ENCODE measurements at regions not wholly inside any gene's neighbourhood (a gene's known extent, or its start where the extent isn't known, plus 50 kb on each side); places are given as distances from the start of the nearest gene placed in this dataset.
"Not testable (repeated sequence)": the region's sequence is repeated elsewhere in the genome, so short reads cannot be mapped to it uniquely, and the experiment has no call there.

GRCh38 chr1:228556634-228557430, 69.7 kb downstream of the RNF187 start:
- H4K20me1 ChIP-seq (ENCODE audit: insufficient read depth, low read length); CTCF ChIA-PET (ENCODE audit: low intra/inter-chr PET ratio, low total read pairs); H3K4me2 ChIP-seq (ENCODE audit: low read depth, low read length); ATAC-seq; H3K27ac ChIP-seq (ENCODE audit: extremely low read length, insufficient read depth, low read length); H3K4me3 ChIP-seq (replicated peaks in 1 of 3; ENCODE audit: insufficient read depth in 1 of 3, low read depth in 2 of 3, low read length in 3 of 3); POLR2A ChIA-PET; H3K79me2 ChIP-seq (ENCODE audit: insufficient read depth, low read length); in situ Hi-C loops (cut with HindIII; ENCODE audit: extremely low pct_ligation_motif_present, low pct_unique_long_range_greater_than_20kb); BruUV-seq (replicated peaks); H3K9ac ChIP-seq (ENCODE audit: insufficient read depth, low read depth, low read length); H3K9me3 ChIP-seq (ENCODE audit: low read length); DNase-seq (ENCODE audit: low spot score); intact Hi-C loops (cut with micrococcal nuclease; ENCODE audit: unreplicated experiment); H3K4me1 ChIP-seq (ENCODE audit: insufficient read depth, low read length); H3K36me3 ChIP-seq (replicated peaks in 1 of 2; ENCODE audit: control insufficient read depth in 1 of 2, insufficient read depth in 2 of 2, low read length in 2 of 2); FAIRE-seq; H2AFZ ChIP-seq (ENCODE audit: low read length): not testable (repeated sequence)
- peaks cover 2 to 22% of the 10 kb centered on the region in 2 experiments; a peak in 2 of 5 replicates for H3K27me3 ChIP-seq (ENCODE audit: control insufficient read depth in 1 of 2, insufficient read depth in 2 of 2, low read length in 2 of 2)
- whole genome bisulfite sequencing (ENCODE audit: low lambda C conversion rate): 54% methylated on average over 19 of the region's 66 CpGs

Small RNA genes in the stretch of these regions (small RNA-seq; reads per million reads assigned to genes)
- gene RNA5SP19 (ENCODE audit: insufficient read depth in 2 of 3, insufficient read length in 3 of 3, low read depth in 2 of 3, low replicate concordance in 1 of 3): 0.20 to 32.9 (median 4.2) reads per million in 3 experiments
